GM12875 (cell line): ENCODE measurements at regions not wholly inside any gene's neighbourhood (a gene's known extent, or its start where the extent isn't known, plus 50 kb on each side); places are given as distances from the start of the nearest gene placed in this dataset.
"Not testable (repeated sequence)": the region's sequence is repeated elsewhere in the genome, so short reads cannot be mapped to it uniquely, and the experiment has no call there.

Source experiments
- H3K4me3 ChIP-seq: one replicate; pipeline ENCODE4 v1.5.1; 2011; ENCODE audit warnings: low read depth, low read length, control low read depth
- CTCF ChIP-seq: IDR thresholded peaks from 2 replicates; pipeline ENCODE4 v1.5.1; 2011; ENCODE audit warnings: low read depth, mild to moderate bottlenecking, control low read depth, inconsistent platforms, low read length, moderate library complexity, borderline replicate concordance; ENCODE audit not compliant: insufficient read depth

GRCh38 chr2:217356781-217357180 is 496.9 kb upstream of the TNP1 start:
- no peak overlapping the region for H3K4me3 ChIP-seq
- TF ChIP-seq CTCF, result no peak

GRCh38 chr2:217356142-217356541 is 496.3 kb upstream of the TNP1 start:
- no peak for TF ChIP-seq CTCF
- H3K4me3 ChIP-seq, result no peak overlapping the region

- no peak for TF ChIP-seq CTCF
- no peak overlapping the region for H3K4me3 ChIP-seq
Observed at GRCh38 chr2:217353591-217353990, 493.7 kb upstream of the TNP1 start.

GRCh38 chr2:217351378-217351777 is 491.5 kb upstream of the TNP1 start:
- H3K4me3 ChIP-seq, result no peak overlapping the region
- TF ChIP-seq CTCF, result no peak

GRCh38 chr2:217349251-217349650 is 489.4 kb upstream of the TNP1 start:
- no peak for TF ChIP-seq CTCF
- no peak overlapping the region for H3K4me3 ChIP-seq

- not testable (repeated sequence) for H3K4me3 ChIP-seq
Observed at GRCh38 chr2:217347630-217348029, 487.8 kb upstream of the TNP1 start.

DNA sequence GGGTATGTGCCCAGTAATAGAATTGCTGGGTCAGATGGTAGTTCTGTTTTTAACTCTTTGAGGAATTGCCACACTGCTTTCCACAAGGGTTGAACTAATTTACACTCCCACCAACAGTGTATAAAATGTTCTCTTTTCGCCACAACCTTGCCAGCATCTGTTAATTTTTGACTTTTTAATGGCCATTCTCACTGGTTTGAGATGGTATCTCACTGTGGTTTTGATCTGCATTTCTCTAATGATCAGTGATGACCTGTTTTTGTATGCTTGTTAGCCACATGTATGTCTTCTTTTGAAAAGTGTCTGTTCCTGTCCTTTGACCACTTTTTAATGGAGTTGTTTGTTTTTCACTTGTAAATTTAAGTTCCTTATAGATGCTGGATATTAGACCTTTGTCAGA is 486.2 kb upstream of the TNP1 start:
- H3K4me3 ChIP-seq, result not testable (repeated sequence)

DNA sequence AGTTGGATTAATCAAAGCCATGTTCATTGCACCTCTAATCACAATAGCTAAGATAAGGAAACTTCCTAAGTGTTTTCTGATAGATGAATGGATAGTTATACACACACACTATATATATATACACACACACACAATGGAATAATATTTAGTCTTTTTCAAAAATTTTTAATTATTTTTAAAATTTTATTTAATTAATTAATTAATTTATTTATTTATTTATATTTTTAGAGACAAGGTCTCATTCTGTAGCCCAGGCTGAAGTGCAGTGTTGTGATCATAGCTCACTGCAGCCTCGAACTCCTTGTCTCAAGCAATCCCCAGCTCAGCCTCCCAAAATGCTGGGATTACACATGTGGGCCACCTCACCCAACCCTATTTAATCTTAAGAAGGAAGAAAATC is 481.0 kb upstream of the TNP1 start:
- TF ChIP-seq CTCF, result no peak
- no peak overlapping the region for H3K4me3 ChIP-seq

- H3K4me3 ChIP-seq, result no peak overlapping the region
- no peak for TF ChIP-seq CTCF
Observed at GRCh38 chr2:217340176-217340575, 480.3 kb upstream of the TNP1 start.
